GM06990 (cell line): ENCODE measurements at regions not wholly inside any gene's neighbourhood (a gene's known extent, or its start where the extent isn't known, plus 50 kb on each side); places are given as distances from the start of the nearest gene placed in this dataset.

Experiments
- DNase-seq: peaks from one replicate; pipeline ENCODE4 v3.0.0-alpha.2; 2011; ENCODE audit not compliant: insufficient read length; ENCODE audit errors: extremely low read depth
- H3K27me3 ChIP-seq: replicated peaks from 2 replicates; pipeline ENCODE4 v1.6.0; 2011; ENCODE audit warnings: low read length; ENCODE audit not compliant: control insufficient read depth, insufficient read depth
- H3K36me3 ChIP-seq: 2 replicates; pipeline ENCODE4 v1.5.1; 2011; ENCODE audit warnings: low read length; ENCODE audit not compliant: control insufficient read depth, insufficient read depth
- H3K4me3 ChIP-seq: replicated peaks from 2 replicates; pipeline ENCODE4 v1.5.1; 2011; ENCODE audit warnings: low read depth, mild to moderate bottlenecking, control low read depth, low read length
- TF ChIP-seq, protein P1 (sequence below): IDR thresholded peaks from 2 replicates; pipeline ENCODE4 v1.5.1; 2011; ENCODE audit warnings: low read length, control low read depth, mild to moderate bottlenecking, inconsistent platforms; ENCODE audit not compliant: insufficient read depth, poor library complexity, severe bottlenecking

DNA sequence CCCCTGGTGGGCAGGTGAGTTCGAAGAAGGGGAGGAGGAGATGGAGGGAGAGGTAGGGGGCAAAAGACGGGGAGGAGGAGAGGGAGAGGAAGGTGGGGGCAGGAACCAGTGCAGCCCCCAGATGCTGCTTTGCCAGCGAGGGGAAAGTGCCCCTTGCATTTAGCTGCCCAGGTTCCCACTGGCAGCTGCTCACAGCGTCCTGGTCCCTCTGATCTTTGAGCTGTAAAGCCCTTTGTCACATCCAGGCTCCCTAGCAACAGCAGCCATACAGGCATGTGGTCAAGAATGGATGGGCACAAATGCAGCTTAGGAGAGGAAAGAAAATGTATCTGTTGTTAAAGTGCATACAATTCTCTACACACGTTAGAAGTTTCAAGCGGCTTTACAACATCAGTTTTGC is 160.9 kb downstream of the CD83 start:
- H3K4me3 ChIP-seq: no peak overlapping the region
- no peaks in the 10 kb centered on the region for H3K27me3 ChIP-seq
- DNase-seq: no peak
- TF ChIP-seq, protein P1, sequence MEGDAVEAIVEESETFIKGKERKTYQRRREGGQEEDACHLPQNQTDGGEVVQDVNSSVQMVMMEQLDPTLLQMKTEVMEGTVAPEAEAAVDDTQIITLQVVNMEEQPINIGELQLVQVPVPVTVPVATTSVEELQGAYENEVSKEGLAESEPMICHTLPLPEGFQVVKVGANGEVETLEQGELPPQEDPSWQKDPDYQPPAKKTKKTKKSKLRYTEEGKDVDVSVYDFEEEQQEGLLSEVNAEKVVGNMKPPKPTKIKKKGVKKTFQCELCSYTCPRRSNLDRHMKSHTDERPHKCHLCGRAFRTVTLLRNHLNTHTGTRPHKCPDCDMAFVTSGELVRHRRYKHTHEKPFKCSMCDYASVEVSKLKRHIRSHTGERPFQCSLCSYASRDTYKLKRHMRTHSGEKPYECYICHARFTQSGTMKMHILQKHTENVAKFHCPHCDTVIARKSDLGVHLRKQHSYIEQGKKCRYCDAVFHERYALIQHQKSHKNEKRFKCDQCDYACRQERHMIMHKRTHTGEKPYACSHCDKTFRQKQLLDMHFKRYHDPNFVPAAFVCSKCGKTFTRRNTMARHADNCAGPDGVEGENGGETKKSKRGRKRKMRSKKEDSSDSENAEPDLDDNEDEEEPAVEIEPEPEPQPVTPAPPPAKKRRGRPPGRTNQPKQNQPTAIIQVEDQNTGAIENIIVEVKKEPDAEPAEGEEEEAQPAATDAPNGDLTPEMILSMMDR: no peak
- no peaks in the 10 kb centered on the region for H3K36me3 ChIP-seq

DNA sequence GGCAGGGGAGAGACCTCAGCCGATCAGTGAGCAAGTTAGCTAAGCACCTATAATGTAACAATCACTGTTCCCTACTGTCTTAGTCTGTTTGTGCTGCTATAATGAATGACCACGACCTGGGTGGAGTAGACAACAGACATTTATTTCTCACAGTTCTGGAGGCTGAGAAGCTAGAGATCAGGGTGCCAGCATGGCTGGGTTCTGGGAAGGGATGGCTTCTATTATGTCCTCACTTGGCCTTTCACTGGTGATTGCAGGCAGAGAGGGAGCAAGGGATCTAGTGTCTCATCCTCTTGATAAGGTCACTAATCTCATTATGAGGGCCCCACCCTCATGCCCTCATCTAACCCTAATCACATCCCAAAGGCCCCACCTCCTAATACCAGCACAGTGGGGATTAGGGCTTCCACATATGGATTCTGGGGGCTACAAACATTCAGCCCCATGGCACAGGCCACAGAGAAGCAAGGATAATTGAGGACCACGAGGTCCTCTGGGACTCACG is 162.5 kb downstream of the CD83 start:
- no peak overlapping the region for H3K4me3 ChIP-seq
- TF ChIP-seq, protein P1: no peak
- H3K36me3 ChIP-seq: no peaks in the 10 kb centered on the region
- DNase-seq: no peak
- H3K27me3 ChIP-seq: no peaks in the 10 kb centered on the region

DNA sequence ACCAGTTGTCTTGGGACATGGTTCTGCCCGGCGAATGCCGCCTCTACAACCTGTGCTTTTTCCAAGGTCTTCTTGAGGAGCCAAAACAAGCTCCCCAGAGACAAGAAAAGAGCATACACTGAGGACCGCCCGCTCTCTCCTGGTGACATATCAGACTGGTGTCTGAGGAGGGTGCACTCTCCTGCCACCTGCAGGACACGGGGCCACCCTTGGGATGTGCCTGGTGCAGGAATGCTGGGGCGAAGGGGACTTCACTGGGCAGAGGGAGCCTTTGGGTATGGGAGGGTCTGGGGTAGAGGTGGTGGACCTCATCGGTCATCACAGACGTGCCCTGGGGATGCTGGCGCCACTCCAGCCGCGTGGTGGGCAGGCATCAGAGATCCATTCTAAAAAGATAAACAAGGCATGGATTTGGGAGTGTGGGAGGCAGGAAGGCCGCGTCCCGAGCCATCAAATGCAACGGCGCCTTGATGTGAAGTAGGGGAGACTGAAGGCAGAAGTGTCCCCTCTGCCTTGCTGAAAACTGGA is 163.3 kb downstream of the CD83 start:
- no peaks in the 10 kb centered on the region for H3K27me3 ChIP-seq
- no peak for DNase-seq
- H3K36me3 ChIP-seq: no peaks in the 10 kb centered on the region
- TF ChIP-seq, protein P1: peak; percentile 29
- H3K4me3 ChIP-seq: no peak overlapping the region

DNA sequence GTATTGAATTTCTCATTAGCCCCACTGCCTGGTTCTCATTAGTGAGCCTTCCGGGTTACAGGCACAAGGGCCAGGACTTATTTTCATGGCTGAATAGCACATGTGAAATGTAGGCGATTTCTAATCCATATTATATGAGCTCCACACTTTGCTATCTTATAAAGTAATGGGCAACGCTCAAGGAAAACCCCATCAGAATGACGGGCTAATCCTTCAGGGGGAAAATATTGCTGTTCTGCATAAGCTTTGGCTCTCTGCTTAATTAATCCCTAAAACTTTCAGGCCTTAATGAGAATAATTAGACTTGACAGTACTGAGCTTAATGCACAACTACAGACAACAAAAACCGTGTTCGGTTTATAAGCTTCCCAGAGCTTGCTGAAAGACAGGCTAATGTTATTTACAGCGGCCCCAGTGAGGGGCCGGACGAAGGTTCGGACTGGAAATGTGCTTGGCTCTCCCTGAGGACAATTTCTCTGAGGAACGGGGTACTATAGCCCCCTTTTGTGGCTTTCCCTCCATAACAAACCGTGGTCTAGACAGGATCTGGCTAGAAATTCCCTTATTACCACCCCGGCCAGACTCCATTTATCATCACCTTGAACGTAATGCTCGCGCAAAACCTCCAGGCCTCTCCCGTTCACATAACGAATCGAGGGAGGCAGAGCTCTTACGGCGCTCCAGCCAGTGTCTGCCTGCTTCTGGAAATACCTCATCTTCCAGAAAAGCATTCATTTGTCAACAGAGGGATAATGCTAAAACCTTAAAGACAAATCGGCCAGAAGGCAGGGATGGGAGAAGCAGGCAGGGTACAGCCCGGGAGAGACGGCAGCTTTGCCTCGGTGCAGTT is 164.5 kb downstream of the CD83 start:
- TF ChIP-seq, protein P1: no peak
- Histone ChIP-seq H3K36me3 (no peaks in the 10 kb centered on the region), H3K27me3 (no peaks in the 10 kb centered on the region), H3K4me3 (no peak overlapping the region)
- no peak for DNase-seq

DNA sequence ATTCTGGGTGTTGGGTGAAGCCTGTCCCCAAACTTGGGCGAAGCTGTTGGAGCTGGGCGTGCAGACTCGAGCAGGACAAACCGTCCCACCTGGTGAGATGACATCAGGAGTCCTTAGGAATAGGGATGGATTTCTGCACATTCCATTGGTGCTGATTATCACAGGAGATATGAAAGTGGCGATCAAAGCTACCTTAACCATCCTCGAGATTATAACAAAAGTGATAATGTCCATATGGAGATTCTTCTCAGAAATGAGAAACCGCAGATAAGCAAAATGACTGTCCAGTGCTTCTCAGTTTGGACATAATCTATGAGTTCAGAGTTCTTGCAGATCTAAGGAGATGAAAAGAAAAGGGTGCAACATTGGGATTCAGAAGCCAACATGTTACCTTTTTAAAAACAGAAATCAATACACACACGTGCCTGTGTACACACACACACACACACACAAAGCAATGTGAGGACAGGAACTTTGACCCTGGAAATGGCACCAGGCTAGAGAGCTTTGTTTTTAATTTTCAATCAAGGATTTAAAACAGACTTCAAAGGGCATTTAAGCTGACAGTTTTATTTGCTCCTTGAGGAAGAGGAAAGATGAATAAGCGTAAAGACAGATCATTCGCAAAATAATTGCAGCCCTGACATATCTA is 165.4 kb downstream of the CD83 start:
- Histone ChIP-seq H3K4me3 (no peak overlapping the region), H3K27me3 (no peaks in the 10 kb centered on the region), H3K36me3 (no peaks in the 10 kb centered on the region)
- no peak for DNase-seq
- TF ChIP-seq, protein P1: no peak
